ENCODE measurements at regions not wholly inside any gene's neighbourhood (a gene's known extent, or its start where the extent isn't known, plus 50 kb on each side); places are given as distances from the start of the nearest gene placed in this dataset.

GRCh38 chr5:13470263-13470662 is 474.2 kb downstream of the DNAH5 start:
- Histone ChIP-seq H3K4me3 (ENCODE audit: extremely low read depth in 1 of 4, insufficient read depth in 2 of 4, low read depth in 3 of 4, low read length in 4 of 4) (no peak overlapping the region), H3K36me3 (ENCODE audit: control insufficient read depth in 2 of 4, insufficient read depth in 4 of 4, low read length in 3 of 4) (no peaks in the 10 kb centered on the region), H3K18ac (ENCODE audit: extremely low read depth, low read length) (no peak overlapping the region), H4K5ac (ENCODE audit: insufficient read length, low read depth, low read length) (no peak overlapping the region), H2BK12ac (ENCODE audit: low read depth, low read length) (no peak overlapping the region), H3K4ac (replicated peaks; ENCODE audit: insufficient read length, low read depth, low read length) (no peak overlapping the region), H3K9ac (replicated peaks in 1 of 4; ENCODE audit: extremely low read depth in 1 of 4, low read depth in 3 of 4, low read length in 3 of 4) (no peak overlapping the region), H2BK15ac (ENCODE audit: low read length) (no peak overlapping the region), H3K14ac (ENCODE audit: insufficient read length) (no peak overlapping the region), H3K4me1 (replicated peaks in 1 of 4; ENCODE audit: control insufficient read depth in 3 of 4, insufficient read depth in 4 of 4, low read length in 3 of 4) (no peaks in the 10 kb centered on the region), H2BK120ac (replicated peaks; ENCODE audit: low read depth, low read length) (no peak overlapping the region), H3K56ac (replicated peaks; ENCODE audit: insufficient read length, low read depth, low read length) (no peak overlapping the region), H3K79me2 (ENCODE audit: control insufficient read depth in 1 of 2, insufficient read depth in 2 of 2, low read length in 2 of 2) (no peaks in the 10 kb centered on the region), H4K8ac (ENCODE audit: extremely low read depth, insufficient read depth, low read length) (no peak overlapping the region), H3K23ac (ENCODE audit: insufficient read length) (no peak overlapping the region), H3K79me1 (ENCODE audit: low read depth, low read length) (no peaks in the 10 kb centered on the region), H2AK5ac (ENCODE audit: low read depth, low read length) (no peak overlapping the region), H3K4me2 (ENCODE audit: insufficient read depth in 1 of 2, low read depth in 2 of 2, low read length in 2 of 2) (no peak overlapping the region), H3K23me2 (ENCODE audit: low read depth, low read length) (no peaks in the 10 kb centered on the region), H4K91ac (replicated peaks; ENCODE audit: insufficient read length, low read length) (no peak overlapping the region), H2BK5ac (ENCODE audit: low read depth, low read length) (no peak overlapping the region), H3K9me3 (ENCODE audit: insufficient read depth in 2 of 2, low read depth in 1 of 2, low read length in 1 of 2) (no peaks in the 10 kb centered on the region; a peak in 1 of 4 replicates), H3K27ac (ENCODE audit: low read depth, low read length) (no peak overlapping the region), H3K27me3 (replicated peaks in 1 of 4; ENCODE audit: control insufficient read depth in 3 of 4, extremely low read depth in 1 of 4, insufficient read depth in 3 of 4, low read length in 3 of 4) (no peaks in the 10 kb centered on the region), H2AFZ (ENCODE audit: low read length) (no peak overlapping the region), H4K20me1 (replicated peaks in 1 of 2; ENCODE audit: control insufficient read depth in 1 of 2, insufficient read depth in 2 of 2, low read length in 2 of 2) (no peaks in the 10 kb centered on the region), H2BK20ac (ENCODE audit: low read length) (no peak overlapping the region)
- DNase-seq (ENCODE audit: low read depth in 1 of 2, low spot score in 2 of 2) (no peak), FAIRE-seq (no peak)
- ChIA-PET POLR2A (ENCODE audit: partially characterized antibody) (no interaction called here), CTCF (ENCODE audit: partially characterized antibody) (interaction anchor here (0.8 kb wide), 1 partner anchor 12 kb away, joined by 3 read pairs; no protein-coding TSS in a partner anchor)
- no peak for TF ChIP-seq RAD21 (IDR thresholded peaks at IDR 0.05 in 1 of 2, conservative IDR thresholded peaks at IDR 0.05 in 1 of 2; ENCODE audit: low read depth in 2 of 2, low read length in 2 of 2)
- no peak for TF ChIP-seq EP300 (IDR thresholded peaks at IDR 0.05; ENCODE audit: borderline replicate concordance in 1 of 2, low read depth in 2 of 2, low read length in 2 of 2)
- no peak for TF ChIP-seq JUN (IDR thresholded peaks at IDR 0.05; ENCODE audit: low read depth, low read length)
- no peak for TF ChIP-seq RBBP5 (IDR thresholded peaks at IDR 0.05; ENCODE audit: borderline replicate concordance, low read depth, low read length)
- no peak for TF ChIP-seq HDAC2 (IDR thresholded peaks at IDR 0.05; ENCODE audit: borderline replicate concordance in 1 of 2, low read depth in 2 of 2, low read length in 2 of 2)
- no peak for TF ChIP-seq JUND (IDR thresholded peaks at IDR 0.05; ENCODE audit: low read length)
- no peak for TF ChIP-seq HDAC6 (IDR thresholded peaks at IDR 0.05; ENCODE audit: low read depth, low read length)
- no peak for TF ChIP-seq TCF12 (IDR thresholded peaks at IDR 0.05; ENCODE audit: low read depth, low read length)
- no peak for TF ChIP-seq RXRA (IDR thresholded peaks at IDR 0.05; ENCODE audit: insufficient read depth, low read depth, low read length)

Measured in H1 (cell line).